GM13976 (cell line): ENCODE measurements at regions not wholly inside any gene's neighbourhood (a gene's known extent, or its start where the extent isn't known, plus 50 kb on each side); places are given as distances from the start of the nearest gene placed in this dataset.

Source experiments
- DNase-seq: peaks from one replicate; pipeline ENCODE4 v3.0.0; 2012; ENCODE audit warnings: low spot score
- in situ Hi-C: fragments of 300-500 bp; cut with MboI; formaldehyde crosslinking; loops from one replicate; pipeline ENCODE4 v1.12.0; 2022; ENCODE audit warnings: low sequenced_read_pairs, mixed read lengths, inconsistent platforms; ENCODE audit not compliant: unreplicated experiment
- TF ChIP-seq, protein P1 (sequence below): IDR thresholded peaks from 2 replicates; pipeline ENCODE4 v1.5.1; 2012; ENCODE audit warnings: borderline replicate concordance, mild to moderate bottlenecking; ENCODE audit not compliant: insufficient read depth; ENCODE audit errors: extremely low read depth, missing control alignments, control extremely low read depth

DNA sequence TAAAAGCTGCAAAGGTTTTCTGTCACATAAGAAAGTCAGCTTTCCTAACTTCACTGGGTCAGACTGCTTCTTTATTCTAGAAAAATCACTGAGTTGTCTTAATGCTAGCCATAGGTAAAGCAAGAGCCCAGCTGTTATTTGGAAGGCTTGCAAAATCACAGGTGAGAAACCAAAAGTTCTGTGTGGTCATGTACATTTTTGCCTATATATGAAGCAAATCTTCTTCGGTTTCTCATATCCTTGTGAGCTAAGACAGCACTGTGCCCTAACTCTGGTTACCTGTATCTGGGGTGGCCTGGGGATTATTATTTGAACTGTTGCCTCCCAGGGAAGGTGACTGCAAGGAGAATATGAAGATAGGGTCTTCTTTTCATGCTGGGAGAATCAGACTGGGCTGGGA is 444.9 kb upstream of the CLINT1 start:
- TF ChIP-seq, protein P1, sequence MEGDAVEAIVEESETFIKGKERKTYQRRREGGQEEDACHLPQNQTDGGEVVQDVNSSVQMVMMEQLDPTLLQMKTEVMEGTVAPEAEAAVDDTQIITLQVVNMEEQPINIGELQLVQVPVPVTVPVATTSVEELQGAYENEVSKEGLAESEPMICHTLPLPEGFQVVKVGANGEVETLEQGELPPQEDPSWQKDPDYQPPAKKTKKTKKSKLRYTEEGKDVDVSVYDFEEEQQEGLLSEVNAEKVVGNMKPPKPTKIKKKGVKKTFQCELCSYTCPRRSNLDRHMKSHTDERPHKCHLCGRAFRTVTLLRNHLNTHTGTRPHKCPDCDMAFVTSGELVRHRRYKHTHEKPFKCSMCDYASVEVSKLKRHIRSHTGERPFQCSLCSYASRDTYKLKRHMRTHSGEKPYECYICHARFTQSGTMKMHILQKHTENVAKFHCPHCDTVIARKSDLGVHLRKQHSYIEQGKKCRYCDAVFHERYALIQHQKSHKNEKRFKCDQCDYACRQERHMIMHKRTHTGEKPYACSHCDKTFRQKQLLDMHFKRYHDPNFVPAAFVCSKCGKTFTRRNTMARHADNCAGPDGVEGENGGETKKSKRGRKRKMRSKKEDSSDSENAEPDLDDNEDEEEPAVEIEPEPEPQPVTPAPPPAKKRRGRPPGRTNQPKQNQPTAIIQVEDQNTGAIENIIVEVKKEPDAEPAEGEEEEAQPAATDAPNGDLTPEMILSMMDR, result no peak
- DNase-seq, result no peak
- in situ Hi-C loops, result no loop called here

DNA sequence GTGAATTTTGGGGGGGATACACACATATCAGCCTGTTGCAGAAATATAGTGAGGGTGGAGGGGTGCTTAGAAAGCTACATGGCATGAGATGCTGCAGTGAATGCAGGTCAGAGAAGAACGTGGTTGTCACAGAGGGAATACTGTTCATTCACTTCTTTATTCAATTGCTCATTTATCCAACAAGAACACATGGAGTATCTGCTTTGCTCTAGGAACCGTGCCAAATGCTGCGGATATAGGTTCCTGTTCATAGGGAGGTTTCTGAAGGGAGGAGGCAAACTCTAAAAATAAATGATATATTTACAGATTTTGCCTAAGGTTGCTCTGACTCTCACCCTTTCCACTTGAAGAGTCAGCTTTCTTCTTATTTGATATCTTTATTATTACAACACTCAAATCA is 444.3 kb upstream of the CLINT1 start:
- in situ Hi-C loops, result no loop called here
- no peak for DNase-seq
- TF ChIP-seq, protein P1, result no peak

DNA sequence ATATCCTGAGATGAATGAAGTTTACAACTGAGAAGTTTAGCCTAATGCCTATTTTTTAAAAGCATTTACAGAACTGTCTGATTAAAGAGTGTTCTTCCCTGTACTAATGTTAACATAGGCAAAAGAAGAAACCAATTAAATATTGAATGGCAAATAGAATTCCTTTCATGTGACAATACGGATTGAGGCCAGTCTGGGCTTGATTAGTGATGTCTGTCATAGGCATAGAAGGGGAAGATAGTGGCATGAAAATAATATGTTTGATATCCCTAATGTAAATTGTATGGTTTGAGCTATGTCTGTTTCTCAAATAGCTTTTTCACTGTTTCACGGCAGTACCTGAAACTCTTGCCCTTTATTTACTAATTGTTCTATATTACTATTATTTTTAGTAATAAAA is 443.1 kb upstream of the CLINT1 start:
- TF ChIP-seq, protein P1, result no peak
- in situ Hi-C loops, result no loop called here
- DNase-seq, result no peak

DNA sequence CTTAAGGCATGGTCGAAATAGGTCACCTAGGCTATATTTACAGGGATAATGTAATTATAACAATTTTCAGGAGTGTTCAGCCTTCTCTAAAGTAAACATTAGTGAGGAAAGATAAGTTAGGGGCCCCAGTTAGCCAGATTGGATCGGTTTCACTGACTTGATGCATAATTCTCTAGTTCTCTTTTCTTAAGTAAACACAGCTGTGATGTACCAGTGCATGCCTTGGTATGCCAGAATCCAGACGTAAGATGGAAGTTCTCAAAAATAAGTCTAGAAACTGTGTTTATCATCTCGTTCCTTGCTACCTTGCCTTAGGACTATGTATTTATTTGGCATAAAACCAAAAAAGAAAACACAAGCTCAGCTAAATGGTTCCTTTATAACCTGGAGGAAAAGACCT is 442.2 kb upstream of the CLINT1 start:
- TF ChIP-seq, protein P1, result no peak
- in situ Hi-C loops, result no loop called here

DNA sequence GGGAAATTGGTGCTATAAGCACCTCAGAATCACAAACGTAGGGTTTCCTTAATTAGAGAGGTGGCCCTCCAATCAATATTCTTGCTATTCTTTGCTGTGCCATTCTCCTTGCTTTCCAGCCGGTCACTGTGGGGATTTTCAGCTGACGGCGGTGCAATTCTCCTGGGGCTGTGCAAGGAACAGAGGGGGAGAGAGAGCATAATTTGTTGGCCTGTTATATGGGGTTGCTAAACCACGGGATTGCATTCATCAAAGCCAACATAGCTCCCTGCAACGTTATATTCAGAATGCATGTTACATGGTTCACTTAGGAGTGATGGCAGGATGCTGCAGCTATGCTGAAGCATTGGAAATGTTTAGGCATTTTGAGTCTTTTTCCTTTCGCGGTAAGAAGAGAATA is 441.3 kb upstream of the CLINT1 start:
- DNase-seq, result no peak
- in situ Hi-C loops, result no loop called here
- TF ChIP-seq, protein P1, result no peak

More for the DNA sequence above, 442.2 kb upstream of the CLINT1 start:
- no peak for DNase-seq

DNA sequence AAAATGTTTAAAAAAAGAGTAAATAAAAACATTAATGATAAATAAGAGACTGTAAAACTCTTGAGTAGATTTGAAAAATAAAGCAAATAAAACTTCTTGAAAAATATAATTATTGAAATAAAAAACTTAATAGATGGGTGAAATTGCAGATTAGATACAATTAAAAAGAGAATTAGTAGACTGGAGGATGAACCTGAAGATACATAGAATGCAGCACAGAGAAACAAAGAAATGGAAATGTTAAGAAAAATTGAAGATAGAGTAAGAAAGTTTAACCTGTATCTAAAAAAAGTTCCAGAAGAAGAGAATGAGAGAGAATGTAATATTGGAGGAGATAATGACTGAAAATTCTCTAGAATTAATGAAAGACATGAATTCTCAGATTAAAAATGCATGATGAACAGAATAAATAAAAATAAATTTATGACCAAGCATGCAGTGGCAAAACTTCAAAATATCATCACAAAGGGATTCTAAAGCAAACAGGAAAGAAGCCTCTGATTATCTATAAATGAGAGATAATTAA is 438.1 kb upstream of the CLINT1 start:
- no peak for DNase-seq
- in situ Hi-C loops, result no loop called here
- TF ChIP-seq, protein P1, result no peak

DNA sequence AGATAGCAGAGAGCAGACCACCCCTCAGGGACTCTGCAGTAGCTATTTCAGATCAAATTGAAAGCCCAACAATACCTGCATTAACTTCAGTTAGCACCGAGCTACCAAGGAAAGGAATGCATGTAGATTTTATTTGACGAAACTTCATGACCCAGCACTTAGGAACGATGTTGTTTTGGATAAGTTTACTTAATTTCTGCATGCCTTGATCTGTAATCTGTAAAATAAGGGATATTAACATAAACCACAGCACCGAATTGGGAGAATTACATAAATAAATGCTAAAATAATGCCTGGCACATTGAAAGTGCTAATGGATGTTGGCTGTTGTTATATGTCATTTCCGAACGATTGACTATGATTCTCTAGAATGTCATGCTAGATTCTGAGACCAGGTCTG is 435.8 kb upstream of the CLINT1 start:
- TF ChIP-seq, protein P1, result no peak
- DNase-seq, result no peak
- in situ Hi-C loops, result no loop called here
